SKM-1 (cell line): ENCODE measurements at regions not wholly inside any gene's neighbourhood (a gene's known extent, or its start where the extent isn't known, plus 50 kb on each side); places are given as distances from the start of the nearest gene placed in this dataset.
"Not testable (repeated sequence)": the region's sequence is repeated elsewhere in the genome, so short reads cannot be mapped to it uniquely, and the experiment has no call there.

ENCODE experiments used
- DNase-seq: peaks from one replicate; lab custom pipeline; 2025; ENCODE audit not compliant: unreplicated experiment; lab: John Stamatoyannopoulos, UW

DNA sequence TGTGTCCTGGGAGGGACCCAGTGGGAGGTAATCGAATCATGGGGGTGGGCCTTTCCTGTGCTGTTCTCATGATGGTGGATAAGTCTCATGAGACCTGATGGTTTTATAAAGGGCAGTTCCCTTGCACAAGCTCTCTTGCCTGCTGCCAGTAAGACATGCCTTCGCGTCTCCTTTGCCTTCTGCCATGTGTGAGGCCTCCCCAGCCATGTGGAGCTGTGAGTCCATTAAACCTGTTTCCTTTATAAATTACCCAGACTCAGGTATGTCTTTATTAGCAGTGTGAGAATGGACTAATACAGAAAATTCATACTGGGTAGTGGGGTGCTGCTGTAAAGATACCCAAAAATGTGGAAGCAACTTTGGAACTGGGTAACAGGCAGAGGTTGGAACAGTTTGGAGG lies 300.0 kb upstream of the ZFP42 start:
- DNase-seq = not testable (repeated sequence)

DNA sequence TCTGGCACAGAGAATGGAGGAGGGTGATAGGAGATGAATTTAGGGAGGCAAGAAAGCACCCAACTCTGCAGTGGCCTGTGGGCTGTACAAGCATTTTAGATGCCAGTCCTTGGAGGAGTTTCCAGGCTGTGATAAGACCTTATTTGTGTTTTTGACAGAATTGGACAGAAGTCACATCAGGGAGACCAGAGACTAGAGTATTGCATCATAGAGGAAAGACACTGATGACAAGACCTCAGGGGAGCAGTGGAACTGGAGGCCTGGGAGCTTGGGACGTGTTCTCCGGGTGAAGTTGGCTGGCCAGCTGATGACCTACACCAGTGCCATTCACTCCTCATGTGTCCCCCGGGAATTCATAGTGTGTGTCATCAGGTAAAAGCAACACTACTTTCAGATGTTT lies 284.0 kb upstream of the ZFP42 start:
- no peak for DNase-seq

GRCh38 chr4:187714957-187715356 lies 280.6 kb upstream of the ZFP42 start:
- DNase-seq = no peak

GRCh38 chr4:187715466-187715865 lies 280.1 kb upstream of the ZFP42 start:
- DNase-seq = no peak

DNA sequence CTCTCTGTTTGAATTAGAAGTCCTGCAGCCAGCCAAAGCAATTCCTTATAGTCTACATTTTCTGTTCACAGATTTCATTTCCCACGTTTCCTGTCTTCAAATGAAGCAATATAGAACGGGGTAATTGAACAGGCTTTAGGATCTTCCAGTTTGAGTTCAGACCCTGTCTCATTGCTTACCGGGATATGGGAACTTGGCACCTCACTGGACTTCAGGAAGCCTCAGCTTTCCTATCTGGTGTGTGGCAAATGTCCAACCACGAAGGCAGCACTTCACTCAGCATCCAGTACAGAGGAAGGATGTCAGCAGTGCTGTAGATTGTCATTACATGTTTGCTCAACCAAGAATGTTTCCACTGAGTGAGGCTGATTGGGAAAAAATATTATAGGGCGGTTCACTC lies 271.1 kb upstream of the ZFP42 start:
- no peak for DNase-seq

- no peak for DNase-seq
Measured at GRCh38 chr4:187726485-187726884, 269.1 kb upstream of the ZFP42 start.

DNA sequence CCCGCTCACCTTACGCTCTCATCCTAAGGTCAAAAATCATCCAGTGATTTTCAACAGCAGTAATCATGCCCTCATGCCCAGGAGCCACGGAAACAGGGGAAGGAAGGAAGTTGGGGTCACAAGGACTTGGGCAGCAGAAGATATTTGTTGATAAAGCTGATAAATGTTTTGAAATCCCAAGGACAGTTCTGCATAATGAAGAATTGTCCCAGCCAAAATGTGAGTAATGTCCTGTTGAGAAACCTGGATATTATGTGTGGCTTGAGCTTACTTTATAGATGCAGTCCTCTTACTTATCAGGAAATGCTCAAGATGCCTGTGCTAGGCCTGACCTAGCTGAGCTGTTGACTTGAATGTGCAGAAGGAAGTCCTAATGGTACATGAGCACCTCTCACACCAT lies 263.0 kb upstream of the ZFP42 start:
- DNase-seq = no peak

GRCh38 chr4:187739771-187740170 lies 255.8 kb upstream of the ZFP42 start:
- no peak for DNase-seq

- DNase-seq = no peak
Measured at GRCh38 chr4:187744911-187745310, 250.7 kb upstream of the ZFP42 start.

DNA sequence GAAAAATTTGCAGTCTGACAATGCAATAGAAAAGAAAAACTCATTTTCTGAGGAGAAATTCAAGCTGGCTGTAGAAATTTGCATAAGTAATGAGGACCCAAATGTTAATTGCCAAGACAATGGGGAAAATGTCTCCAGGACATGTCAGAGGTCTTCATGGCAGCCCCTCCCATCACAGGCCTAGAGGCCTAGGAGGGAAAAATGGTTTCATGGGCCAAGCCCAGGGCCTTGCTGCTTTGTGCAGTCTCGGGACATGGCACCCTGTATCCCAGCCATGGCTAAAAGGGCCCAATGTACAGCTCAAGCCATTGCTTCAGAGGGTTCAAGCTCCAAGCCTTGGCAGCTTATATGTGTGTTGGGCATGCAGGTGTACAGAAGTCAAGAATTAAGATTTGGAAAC lies 244.9 kb upstream of the ZFP42 start:
- DNase-seq = not testable (repeated sequence)

DNA sequence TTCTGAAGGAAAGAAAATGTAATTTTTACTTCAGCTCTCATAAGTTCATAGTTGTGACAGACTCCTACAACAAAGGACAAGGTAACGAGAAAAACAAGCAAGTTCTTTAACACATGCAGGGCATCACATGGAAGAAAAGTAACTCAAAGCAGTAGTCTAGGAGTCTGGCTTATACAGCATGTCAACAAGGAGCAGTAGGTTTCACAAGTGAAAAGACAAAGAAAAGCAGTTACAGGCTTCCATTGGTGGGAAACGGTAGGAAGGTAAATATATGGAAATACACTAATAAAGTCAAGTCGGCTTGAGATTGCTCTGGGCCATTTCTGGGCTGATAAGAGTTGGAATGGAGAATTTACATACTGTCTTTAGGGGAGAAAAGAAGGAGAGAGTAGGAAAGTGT lies 228.4 kb upstream of the ZFP42 start:
- DNase-seq = no peak

GRCh38 chr4:187767687-187768086 lies 227.9 kb upstream of the ZFP42 start:
- DNase-seq = no peak

- DNase-seq = no peak
Measured at GRCh38 chr4:187770345-187770744, 225.2 kb upstream of the ZFP42 start.

- no peak for DNase-seq
Measured at GRCh38 chr4:187777954-187778353, 217.6 kb upstream of the ZFP42 start.

DNA sequence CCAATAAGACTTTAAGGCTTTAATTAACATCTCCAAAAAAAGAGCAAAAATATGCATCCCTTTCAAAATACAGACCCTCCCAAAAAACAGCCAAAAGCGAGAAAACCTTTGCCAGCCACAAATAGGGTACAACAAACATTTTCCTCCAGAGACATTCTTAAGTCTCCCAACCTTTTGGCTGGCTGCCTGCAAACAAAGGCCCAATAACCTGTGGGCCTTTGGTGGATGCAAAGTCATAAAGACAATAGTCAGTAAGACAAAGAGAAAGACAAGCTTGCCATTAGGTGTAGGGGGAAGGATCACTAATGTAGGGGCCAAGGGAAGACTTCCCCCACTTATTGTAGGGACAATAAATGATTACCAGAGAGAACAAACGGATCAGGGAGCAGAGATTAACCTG lies 215.5 kb upstream of the ZFP42 start:
- no peak for DNase-seq

GRCh38 chr4:187782286-187782824 lies 213.2 kb upstream of the ZFP42 start:
- no peak for DNase-seq

- DNase-seq = no peak
Measured at GRCh38 chr4:187786190-187786589, 209.4 kb upstream of the ZFP42 start.

- DNase-seq = no peak
Measured at GRCh38 chr4:187789078-187789477, 206.5 kb upstream of the ZFP42 start.

GRCh38 chr4:187795737-187796136 lies 199.8 kb upstream of the ZFP42 start:
- DNase-seq = no peak

DNA sequence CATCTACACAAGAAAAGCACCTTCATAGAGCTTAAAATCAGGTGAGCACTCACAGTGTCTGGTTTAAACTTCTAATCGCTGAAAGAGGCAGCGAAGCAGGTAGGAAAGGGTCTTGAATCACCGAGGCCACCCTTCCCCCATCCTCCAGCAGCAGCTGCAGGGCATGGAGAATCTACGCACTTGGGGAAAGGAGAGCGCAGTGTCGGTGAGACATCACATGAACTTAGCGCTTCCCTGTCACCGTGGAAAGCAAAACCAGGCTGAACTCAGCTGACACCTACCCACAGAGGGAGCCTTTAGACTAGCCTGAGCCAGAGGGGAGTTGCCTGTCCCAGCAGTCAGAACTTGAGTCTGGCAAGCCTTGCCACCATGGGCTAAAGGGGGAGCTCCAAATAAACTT lies 197.2 kb upstream of the ZFP42 start:
- no peak for DNase-seq

- no peak for DNase-seq
Measured at GRCh38 chr4:187799735-187800134, 195.8 kb upstream of the ZFP42 start.

- DNase-seq = no peak
Measured at GRCh38 chr4:187811591-187811990, 184.0 kb upstream of the ZFP42 start.

DNA sequence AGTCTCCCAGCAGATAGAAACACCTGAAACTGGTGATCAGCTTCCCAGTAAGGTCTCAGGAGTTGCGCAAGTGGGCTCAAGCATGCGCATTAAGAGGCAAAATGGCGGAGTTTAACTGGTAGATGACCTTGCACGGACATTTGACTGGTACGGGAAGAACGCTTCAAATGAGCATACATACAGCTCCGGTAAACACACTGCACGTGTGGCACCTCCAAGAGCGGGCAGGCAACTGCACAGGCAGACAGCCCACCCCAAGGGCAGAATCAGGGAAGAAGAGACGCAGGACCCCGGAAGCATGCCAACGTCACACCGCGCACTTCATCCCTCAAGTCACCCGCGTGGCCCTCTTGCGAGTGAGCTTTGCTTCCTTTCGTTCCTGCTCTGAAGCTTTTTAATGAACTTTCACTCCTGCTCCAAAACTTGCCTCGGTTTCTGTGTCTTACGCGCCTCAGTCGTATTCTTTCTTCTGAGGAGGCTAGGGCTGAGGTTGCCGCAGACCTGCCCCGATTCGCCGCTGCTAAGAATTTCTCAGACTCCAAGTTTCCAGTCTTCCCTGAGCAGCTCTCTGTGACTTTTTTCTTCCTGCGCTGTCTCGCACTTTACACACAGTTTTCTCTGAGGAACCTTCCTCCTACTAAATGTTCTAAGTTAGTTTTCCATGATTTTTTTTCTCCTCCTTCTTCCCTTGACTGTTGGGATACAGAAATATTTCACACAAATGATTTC lies 180.7 kb upstream of the ZFP42 start:
- DNase-seq = no peak
